ENCODE measurements at regions not wholly inside any gene's neighbourhood (a gene's known extent, or its start where the extent isn't known, plus 50 kb on each side); places are given as distances from the start of the nearest gene placed in this dataset.
"Not testable (repeated sequence)": the region's sequence is repeated elsewhere in the genome, so short reads cannot be mapped to it uniquely, and the experiment has no call there.

GRCh38 chr5:17121776-17122175 is 95.7 kb upstream of the BASP1 start:
- Histone ChIP-seq H3K27me3 (ENCODE audit: control insufficient read depth, insufficient read depth, low read length, poor library complexity, severe bottlenecking) (no peaks in the 10 kb centered on the region), H3K9ac (ENCODE audit: extremely low read depth, low read length, poor library complexity, severe bottlenecking) (no peak overlapping the region), H3K27ac (ENCODE audit: low read depth, low read length) (no peak overlapping the region), H3K4me1 (ENCODE audit: control insufficient read depth, insufficient read depth, low read length) (no peaks in the 10 kb centered on the region), H3K36me3 (ENCODE audit: control insufficient read depth, insufficient read depth, low read length) (no peaks in the 10 kb centered on the region), H3K4me3 (ENCODE audit: low read length) (no peak overlapping the region), H3K9me3 (ENCODE audit: control insufficient read depth, low read length) (no peaks in the 10 kb centered on the region)
- Mint-ChIP-seq H3K9me3 (peaks cover 4% of the 10 kb centered on the region), H3K4me3 (no peak overlapping the region), H3K36me3 (ENCODE audit: low read depth) (peaks cover 2% of the 10 kb centered on the region), H3K4me1 (peaks cover 11% of the 10 kb centered on the region), H3K27ac (no peak overlapping the region), H3K27me3 (ENCODE audit: insufficient read depth) (peaks cover 2% of the 10 kb centered on the region)
- 77 to 93% methylated on average over 3 of the region's 3 CpGs for WGBS, 2 experiments (ENCODE audit: insufficient coverage in 1 of 2, insufficient read length in 1 of 2)
- DNase-seq, result no peak
- TF ChIP-seq CTCF (conservative IDR thresholded peaks at IDR 0.05), result no peak

GRCh38 chr5:17123010-17123409 is 94.4 kb upstream of the BASP1 start:
- H3K4me1 Mint-ChIP-seq, result peaks cover 11% of the 10 kb centered on the region
- DNase-seq, result no peak
- WGBS, 2 experiments (ENCODE audit: insufficient coverage in 1 of 2, insufficient read length in 1 of 2), result 92 to 96% methylated on average over 3 to 5 of the region's 5 CpGs
- H3K9me3 ChIP-seq (ENCODE audit: control insufficient read depth, low read length), result no peaks in the 10 kb centered on the region
- peaks cover 2% of the 10 kb centered on the region for H3K36me3 Mint-ChIP-seq (ENCODE audit: low read depth)
- H3K36me3 ChIP-seq (ENCODE audit: control insufficient read depth, insufficient read depth, low read length), result no peaks in the 10 kb centered on the region
- TF ChIP-seq CTCF (conservative IDR thresholded peaks at IDR 0.05), result no peak
- no peak overlapping the region for H3K27ac ChIP-seq (ENCODE audit: low read depth, low read length)
- no peak overlapping the region for H3K4me3 Mint-ChIP-seq
- no peaks in the 10 kb centered on the region for H3K4me1 ChIP-seq (ENCODE audit: control insufficient read depth, insufficient read depth, low read length)
- no peak overlapping the region for H3K4me3 ChIP-seq (ENCODE audit: low read length)
- H3K27ac Mint-ChIP-seq, result no peak overlapping the region
- H3K27me3 Mint-ChIP-seq (ENCODE audit: insufficient read depth), result peaks cover 2% of the 10 kb centered on the region
- H3K9me3 Mint-ChIP-seq, result peaks cover 4% of the 10 kb centered on the region
- no peak overlapping the region for H3K9ac ChIP-seq (ENCODE audit: extremely low read depth, low read length, poor library complexity, severe bottlenecking)
- H3K27me3 ChIP-seq (ENCODE audit: control insufficient read depth, insufficient read depth, low read length, poor library complexity, severe bottlenecking), result no peaks in the 10 kb centered on the region

GRCh38 chr5:17123773-17124172 is 93.7 kb upstream of the BASP1 start:
- DNase-seq; H3K27ac Mint-ChIP-seq; H3K27ac ChIP-seq (ENCODE audit: low read depth, low read length); H3K4me3 ChIP-seq (ENCODE audit: low read length); H3K27me3 Mint-ChIP-seq (ENCODE audit: insufficient read depth); H3K36me3 Mint-ChIP-seq (ENCODE audit: low read depth); H3K4me1 Mint-ChIP-seq; H3K9me3 Mint-ChIP-seq; H3K9me3 ChIP-seq (ENCODE audit: control insufficient read depth, low read length); H3K36me3 ChIP-seq (ENCODE audit: control insufficient read depth, insufficient read depth, low read length); H3K9ac ChIP-seq (ENCODE audit: extremely low read depth, low read length, poor library complexity, severe bottlenecking); H3K4me3 Mint-ChIP-seq; H3K27me3 ChIP-seq (ENCODE audit: control insufficient read depth, insufficient read depth, low read length, poor library complexity, severe bottlenecking); H3K4me1 ChIP-seq (ENCODE audit: control insufficient read depth, insufficient read depth, low read length): not testable (repeated sequence)
- 84 to 94% methylated on average over 2 to 3 of the region's 3 CpGs for WGBS, 2 experiments (ENCODE audit: insufficient coverage in 1 of 2, insufficient read length in 1 of 2)

GRCh38 chr5:17127743-17128231 is 89.6 kb upstream of the BASP1 start:
- Mint-ChIP-seq H3K27me3 (ENCODE audit: insufficient read depth) (no peaks in the 10 kb centered on the region), H3K27ac (no peak overlapping the region), H3K36me3 (ENCODE audit: low read depth) (peaks cover 2% of the 10 kb centered on the region), H3K4me1 (peaks cover 15% of the 10 kb centered on the region), H3K4me3 (no peak overlapping the region), H3K9me3 (peaks cover 7% of the 10 kb centered on the region)
- Histone ChIP-seq H3K9ac (ENCODE audit: extremely low read depth, low read length, poor library complexity, severe bottlenecking) (no peak overlapping the region), H3K9me3 (ENCODE audit: control insufficient read depth, low read length) (no peaks in the 10 kb centered on the region), H3K36me3 (ENCODE audit: control insufficient read depth, insufficient read depth, low read length) (no peaks in the 10 kb centered on the region), H3K4me3 (ENCODE audit: low read length) (no peak overlapping the region), H3K4me1 (ENCODE audit: control insufficient read depth, insufficient read depth, low read length) (peaks cover 1% of the 10 kb centered on the region), H3K27ac (ENCODE audit: low read depth, low read length) (no peak overlapping the region), H3K27me3 (ENCODE audit: control insufficient read depth, insufficient read depth, low read length, poor library complexity, severe bottlenecking) (no peaks in the 10 kb centered on the region)
- no peak for DNase-seq
- WGBS, 2 experiments (ENCODE audit: insufficient coverage in 1 of 2, insufficient read length in 1 of 2), result 92 to 93% methylated on average over 4 to 8 of the region's 8 CpGs
- TF ChIP-seq CTCF (conservative IDR thresholded peaks at IDR 0.05), result no peak
